CMK (cell line): ENCODE measurements at regions not wholly inside any gene's neighbourhood (a gene's known extent, or its start where the extent isn't known, plus 50 kb on each side); places are given as distances from the start of the nearest gene placed in this dataset.
A peak's percentile ranks its signal among the peaks of the same experiment; 100 is the strongest.
"Not testable (repeated sequence)": the region's sequence is repeated elsewhere in the genome, so short reads cannot be mapped to it uniquely, and the experiment has no call there.

Experiments used
- DNase-seq: peaks from one replicate; pipeline ENCODE4 v3.0.0-alpha.2; 2010; ENCODE audit warnings: low read depth

- DNase-seq = no peak
Measured at GRCh38 chr6:85081102-85081501, 316.7 kb upstream of the TBX18 start.

- DNase-seq = no peak
Measured at GRCh38 chr6:85079761-85080160, 315.4 kb upstream of the TBX18 start.

GRCh38 chr6:85078058-85078457, 313.7 kb upstream of the TBX18 start:
- DNase-seq = no peak

GRCh38 chr6:85077098-85077497, 312.7 kb upstream of the TBX18 start:
- no peak for DNase-seq

GRCh38 chr6:85071845-85072244, 307.4 kb upstream of the TBX18 start:
- not testable (repeated sequence) for DNase-seq

GRCh38 chr6:85069577-85069976, 305.2 kb upstream of the TBX18 start:
- no peak for DNase-seq

GRCh38 chr6:85068221-85068620, 303.8 kb upstream of the TBX18 start:
- no peak for DNase-seq

GRCh38 chr6:85066266-85066665, 301.9 kb upstream of the TBX18 start:
- DNase-seq = no peak

- DNase-seq = no peak
Measured at GRCh38 chr6:85065831-85066230, 301.4 kb upstream of the TBX18 start.

GRCh38 chr6:85063611-85064010, 299.2 kb upstream of the TBX18 start:
- no peak for DNase-seq

- DNase-seq = no peak
Measured at GRCh38 chr6:85062884-85063283, 298.5 kb upstream of the TBX18 start.

GRCh38 chr6:85058806-85059205, 294.4 kb upstream of the TBX18 start:
- DNase-seq = no peak

- no peak for DNase-seq
Measured at GRCh38 chr6:85050149-85050548, 285.8 kb upstream of the TBX18 start.

- DNase-seq = no peak
Measured at GRCh38 chr6:85049282-85049681, 284.9 kb upstream of the TBX18 start.

- DNase-seq = no peak
Measured at GRCh38 chr6:85047818-85048217, 283.4 kb upstream of the TBX18 start.

GRCh38 chr6:85045767-85046166, 281.4 kb upstream of the TBX18 start:
- DNase-seq = not testable (repeated sequence)

- no peak for DNase-seq
Measured at GRCh38 chr6:85044361-85044760, 280.0 kb upstream of the TBX18 start.

- DNase-seq = peak; percentile 14
Measured at GRCh38 chr6:85041376-85041775, 277.0 kb upstream of the TBX18 start.

GRCh38 chr6:85037221-85037620, 272.8 kb upstream of the TBX18 start:
- DNase-seq = no peak

GRCh38 chr6:85035766-85036165, 271.4 kb upstream of the TBX18 start:
- DNase-seq = no peak

GRCh38 chr6:85033547-85033946, 269.1 kb upstream of the TBX18 start:
- DNase-seq = no peak

- no peak for DNase-seq
Measured at GRCh38 chr6:85026021-85026420, 261.6 kb upstream of the TBX18 start.

GRCh38 chr6:85023721-85024120, 259.3 kb upstream of the TBX18 start:
- no peak for DNase-seq

GRCh38 chr6:85017352-85017751, 253.0 kb upstream of the TBX18 start:
- no peak for DNase-seq

- DNase-seq = no peak
Measured at GRCh38 chr6:85016726-85017125, 252.3 kb upstream of the TBX18 start.
